Kasumi-1 (cell line): ENCODE measurements at regions not wholly inside any gene's neighbourhood (a gene's known extent, or its start where the extent isn't known, plus 50 kb on each side); places are given as distances from the start of the nearest gene placed in this dataset.
"Not testable (repeated sequence)": the region's sequence is repeated elsewhere in the genome, so short reads cannot be mapped to it uniquely, and the experiment has no call there.

Source experiments
- DNase-seq, 2 experiments: peaks; one replicate each; lab custom pipeline; 2025; lab: John Stamatoyannopoulos, UW

DNA sequence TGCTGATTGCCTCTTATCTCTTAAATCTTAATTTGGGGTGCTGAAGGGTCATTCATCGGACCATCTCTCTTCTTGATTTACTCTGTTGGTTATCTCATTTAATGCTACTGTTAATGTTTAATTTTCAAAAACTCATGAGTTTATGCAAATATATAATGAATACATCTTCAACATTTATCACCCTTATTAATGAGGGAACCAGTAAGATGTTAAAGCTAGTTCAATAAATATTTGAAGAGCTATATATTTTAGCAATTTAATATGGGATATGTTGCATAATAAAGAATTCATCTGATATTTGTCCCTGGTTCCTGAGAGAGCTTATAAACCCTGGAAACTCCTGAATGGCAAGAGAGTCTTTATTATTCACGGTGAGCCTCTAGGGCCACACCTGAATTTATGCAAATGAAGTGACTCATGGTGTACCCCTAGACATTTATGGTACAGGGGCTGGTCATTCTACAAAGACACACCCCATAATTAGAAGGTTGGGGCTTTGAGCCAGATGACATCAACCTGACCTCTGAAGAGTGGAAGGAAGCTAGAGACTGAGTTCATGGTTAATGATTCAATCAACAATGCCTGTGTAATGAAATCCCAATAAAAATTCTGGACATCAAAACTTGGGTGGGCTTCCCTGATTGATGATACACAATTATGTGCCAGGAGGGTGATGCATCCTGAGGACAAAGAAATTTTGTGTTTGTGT lies 339.5 kb upstream of the ZNF608 start:
- no peak for DNase-seq

DNA sequence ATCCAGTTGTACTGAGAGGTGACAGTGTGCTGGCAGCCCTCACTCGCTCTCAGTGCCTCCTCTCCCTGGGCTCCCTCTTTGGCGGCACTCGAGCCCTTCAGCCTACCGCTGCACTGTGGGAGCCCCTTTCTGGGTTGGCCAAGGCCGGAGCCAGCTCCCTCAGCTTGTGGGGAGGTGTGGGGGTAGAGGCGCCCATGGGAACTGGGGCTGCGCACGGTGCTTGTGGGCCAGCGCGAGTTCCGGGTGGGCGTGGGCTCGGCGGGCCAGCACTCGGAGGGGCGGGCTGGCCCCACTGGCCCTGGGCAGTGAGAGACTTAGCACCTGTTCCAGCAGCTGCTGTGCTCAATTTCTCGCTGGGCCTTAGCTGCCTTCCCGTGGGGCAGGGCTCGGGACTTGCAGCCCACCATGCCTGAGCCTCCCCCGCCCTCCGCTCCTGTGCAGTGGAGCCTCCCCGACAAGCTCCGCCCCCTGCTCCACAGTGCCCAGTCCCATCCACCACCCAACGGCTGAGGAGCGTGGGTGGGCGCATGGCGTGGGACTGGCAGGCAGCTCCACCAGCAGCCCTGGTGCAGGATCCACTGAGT lies 342.2 kb upstream of the ZNF608 start:
- DNase-seq = no peak

DNA sequence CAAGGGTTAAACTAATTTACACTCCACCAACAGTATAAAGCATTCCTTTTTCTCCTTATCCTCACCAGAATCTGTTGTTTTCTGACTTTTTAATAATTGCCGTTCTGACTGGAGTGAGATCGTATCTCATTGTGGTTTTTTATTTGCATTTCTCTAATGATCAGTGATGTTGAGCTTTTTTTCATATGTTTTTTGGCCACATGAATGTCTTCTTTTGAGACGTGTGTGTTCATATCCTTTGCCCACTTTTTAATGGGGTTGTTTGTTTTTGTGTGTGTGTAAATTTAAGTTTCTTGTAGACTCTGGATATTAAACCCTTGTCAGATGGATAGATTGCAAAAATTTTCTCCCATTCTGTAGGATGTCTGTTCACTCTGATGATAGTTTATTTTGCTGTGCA lies 345.7 kb upstream of the ZNF608 start:
- DNase-seq = not testable (repeated sequence)

DNA sequence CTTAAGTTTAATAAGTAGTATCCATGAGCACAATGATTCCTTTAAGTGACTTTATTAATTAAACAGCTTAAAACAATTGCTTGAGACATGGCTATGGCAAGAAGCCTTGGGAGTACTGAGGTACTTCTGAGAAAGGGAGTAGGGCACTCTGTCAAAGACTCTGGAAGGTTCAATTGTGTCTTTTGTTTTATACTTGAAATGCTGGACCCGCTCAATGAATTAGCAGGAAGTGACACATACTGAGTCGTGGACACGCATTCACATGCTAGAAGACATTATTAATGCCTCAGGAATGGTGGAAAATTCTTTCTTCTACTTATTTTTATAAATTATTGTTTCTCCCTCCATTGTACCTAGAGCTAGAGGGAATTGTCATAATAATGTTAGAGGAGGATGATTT lies 347.3 kb upstream of the ZNF608 start:
- DNase-seq = no peak

DNA sequence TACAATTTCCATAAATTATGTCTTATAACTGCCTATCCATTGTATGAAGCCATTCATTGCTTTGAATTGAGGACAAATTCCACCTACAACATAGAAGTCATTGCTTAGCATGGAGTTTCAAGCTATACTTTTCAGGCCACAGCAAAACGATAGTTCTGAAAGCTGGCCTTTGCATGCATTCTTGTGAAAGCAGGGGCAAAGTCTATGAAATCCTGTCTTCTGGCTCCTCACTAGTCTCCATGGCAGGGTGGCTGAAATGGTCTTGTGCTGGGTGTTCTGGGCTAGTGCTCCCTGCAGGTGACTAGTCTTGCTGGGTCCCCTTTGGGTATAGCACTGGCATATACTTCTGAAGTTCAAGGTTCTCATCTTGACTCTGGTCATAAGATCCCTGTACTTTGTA lies 353.9 kb upstream of the ZNF608 start:
- DNase-seq = no peak

DNA sequence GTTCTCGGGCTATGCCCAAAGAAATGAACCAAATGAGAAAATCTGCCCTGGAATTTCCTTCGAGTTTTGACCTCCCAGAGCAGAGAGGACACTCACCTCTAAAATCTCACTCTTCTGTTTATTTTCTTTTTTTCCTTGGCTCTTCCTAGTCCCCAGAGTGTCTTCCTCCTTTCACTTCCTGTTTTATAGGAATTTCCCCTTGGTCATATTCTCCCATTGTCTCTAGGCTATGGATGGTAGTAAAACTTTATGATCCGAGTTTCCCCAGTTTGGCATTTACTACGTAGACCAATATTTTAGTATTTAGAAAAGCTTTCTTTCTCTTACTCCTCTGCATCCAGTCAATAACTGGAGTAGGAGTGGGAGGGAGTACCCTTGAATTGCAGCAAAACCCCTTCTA lies 354.5 kb upstream of the ZNF608 start:
- DNase-seq = no peak

DNA sequence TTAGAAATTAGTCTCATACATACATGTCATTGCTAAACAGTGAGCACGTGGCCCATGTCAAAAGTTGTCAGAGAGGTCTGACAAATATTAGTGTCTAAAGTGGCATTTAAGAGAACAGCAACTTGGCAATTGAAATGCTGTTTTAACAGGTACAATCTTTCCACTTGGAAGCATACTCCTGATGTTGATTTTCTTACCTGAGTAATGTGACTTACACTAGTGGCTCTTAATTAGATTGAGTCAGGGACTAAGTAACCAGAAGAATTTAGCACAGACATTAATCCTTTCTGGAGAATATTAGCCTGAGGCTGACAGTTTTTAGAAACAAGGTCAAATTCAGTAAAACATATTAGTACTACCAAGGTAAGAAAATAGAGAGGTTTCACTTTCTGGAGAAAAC lies 357.0 kb upstream of the ZNF608 start:
- DNase-seq = no peak

DNA sequence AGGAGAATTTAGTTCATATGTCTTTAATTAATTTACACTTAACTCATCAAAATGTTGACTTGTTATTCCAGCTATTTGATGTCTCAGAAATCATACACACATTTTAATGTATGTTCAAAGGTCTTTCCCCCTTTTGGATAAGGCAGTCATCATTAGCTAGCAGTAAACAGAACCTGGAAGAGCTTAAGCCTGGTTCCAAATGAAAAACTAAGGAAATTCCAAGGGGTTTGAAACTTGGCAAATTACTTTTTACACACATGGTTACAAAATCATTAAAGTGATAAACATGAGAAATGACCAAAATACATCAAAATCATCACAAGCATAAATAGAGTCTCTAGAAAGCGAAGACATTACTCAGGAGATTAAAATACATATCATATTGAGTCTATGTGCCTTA lies 359.8 kb upstream of the ZNF608 start:
- no peak for DNase-seq

DNA sequence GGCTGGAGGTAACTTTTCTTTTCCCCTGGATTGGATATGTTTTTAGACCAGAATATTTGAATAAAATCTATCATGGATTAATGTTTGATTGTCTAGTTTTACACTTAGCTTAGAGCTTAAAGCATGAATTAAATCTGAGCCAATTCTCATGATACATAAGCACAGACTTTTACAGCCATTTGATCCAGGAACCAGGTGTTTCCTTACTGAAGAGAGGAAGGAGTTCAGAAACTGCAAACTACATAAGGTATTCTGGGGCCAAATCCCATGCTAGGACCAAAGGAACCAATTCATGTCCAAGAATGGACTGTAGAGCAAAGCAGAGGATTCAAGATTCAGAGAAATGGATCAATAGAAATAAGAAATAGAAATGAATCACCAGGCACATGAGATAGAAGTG lies 360.4 kb upstream of the ZNF608 start:
- no peak for DNase-seq

DNA sequence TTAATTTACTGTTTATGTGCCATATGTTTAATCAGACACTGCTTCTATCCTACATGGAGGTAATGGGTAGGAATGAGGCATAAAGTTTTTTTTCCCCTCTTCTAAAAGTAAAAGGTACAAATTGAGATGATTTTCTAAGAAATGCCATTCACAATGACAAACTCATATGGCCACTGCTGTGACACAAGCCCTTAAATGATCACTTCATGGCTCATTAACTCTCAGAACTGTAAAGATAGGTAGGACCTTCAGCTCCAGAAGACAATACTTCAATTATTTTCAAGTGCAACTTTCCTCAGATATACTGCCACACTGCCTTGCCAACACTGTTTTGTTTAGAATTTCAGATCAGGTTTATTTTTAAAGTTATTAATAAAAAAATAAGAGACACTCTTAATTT lies 362.9 kb upstream of the ZNF608 start:
- no peak for DNase-seq

DNA sequence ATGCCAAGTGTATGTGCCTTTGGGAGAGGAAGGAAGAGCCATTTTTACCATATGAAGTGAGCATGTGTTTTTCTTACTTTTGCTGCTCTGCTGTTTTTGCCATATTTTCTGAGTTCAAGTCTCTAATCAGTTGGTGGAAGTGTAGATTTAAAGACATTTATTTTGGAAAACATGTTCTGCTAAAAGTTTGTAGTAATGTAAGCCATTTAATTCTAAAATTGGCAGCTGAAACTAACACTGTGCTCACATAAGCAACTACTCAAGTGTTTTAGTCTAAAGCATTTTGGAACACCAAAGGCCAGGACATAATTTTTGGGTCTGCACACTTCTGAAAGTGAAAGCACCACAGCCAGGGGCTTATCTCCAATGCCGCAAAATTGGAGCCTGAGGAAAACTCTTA lies 363.4 kb upstream of the ZNF608 start:
- DNase-seq = no peak

DNA sequence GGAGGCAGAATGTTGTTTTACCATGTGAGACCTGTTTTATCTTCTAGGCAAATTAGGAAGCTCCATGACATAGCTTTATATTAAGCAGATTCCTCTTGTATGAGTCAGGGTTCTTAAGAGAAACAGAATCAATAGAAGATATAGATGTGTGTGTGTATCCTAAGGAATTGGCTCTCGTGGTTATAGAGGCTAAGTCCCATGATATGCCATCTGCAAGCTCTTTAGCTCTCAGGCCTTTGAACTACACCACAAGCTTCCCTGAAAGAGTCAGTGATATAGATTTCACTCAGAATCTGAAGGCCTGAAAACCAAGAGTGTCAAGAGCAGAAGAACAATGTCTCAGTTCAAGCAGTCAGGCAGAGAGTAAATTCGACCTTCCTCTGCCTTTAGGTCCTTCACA lies 365.8 kb upstream of the ZNF608 start:
- no peak for DNase-seq

DNA sequence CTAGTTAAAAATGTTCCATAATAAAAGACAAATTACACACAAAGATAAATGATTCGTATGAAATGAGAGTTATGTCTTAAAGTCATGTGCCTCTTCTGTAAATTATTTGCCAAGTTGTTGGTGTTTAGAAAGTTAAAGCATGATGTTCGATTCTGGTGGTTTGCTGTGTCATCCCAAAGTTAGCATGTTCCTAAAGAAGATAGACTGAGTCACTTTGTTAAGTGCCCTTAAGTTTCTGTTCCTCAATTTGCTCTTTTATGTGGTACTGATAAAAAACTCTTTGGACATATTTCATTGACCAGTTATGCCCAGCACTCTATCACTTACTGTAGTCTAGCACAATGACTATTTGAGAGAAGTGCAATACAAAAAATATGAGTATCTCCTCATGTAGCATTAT lies 366.9 kb upstream of the ZNF608 start:
- no peak for DNase-seq

DNA sequence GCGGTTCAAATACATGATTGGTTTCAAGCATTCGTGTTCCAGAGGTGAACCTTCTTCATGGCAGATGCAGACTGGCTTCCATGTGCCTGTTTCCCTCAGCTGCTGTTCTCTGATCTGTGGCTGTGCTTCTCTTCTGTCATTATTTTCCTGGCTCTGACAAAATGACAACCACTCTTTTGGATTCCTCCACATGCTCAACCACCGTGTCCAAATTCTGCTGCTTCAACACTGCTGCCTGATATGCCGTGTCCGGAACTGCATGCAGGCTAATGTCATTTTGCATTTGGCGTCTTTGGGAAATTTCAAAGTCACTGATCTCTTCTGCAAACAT lies 368.7 kb upstream of the ZNF608 start:
- no peak for DNase-seq

DNA sequence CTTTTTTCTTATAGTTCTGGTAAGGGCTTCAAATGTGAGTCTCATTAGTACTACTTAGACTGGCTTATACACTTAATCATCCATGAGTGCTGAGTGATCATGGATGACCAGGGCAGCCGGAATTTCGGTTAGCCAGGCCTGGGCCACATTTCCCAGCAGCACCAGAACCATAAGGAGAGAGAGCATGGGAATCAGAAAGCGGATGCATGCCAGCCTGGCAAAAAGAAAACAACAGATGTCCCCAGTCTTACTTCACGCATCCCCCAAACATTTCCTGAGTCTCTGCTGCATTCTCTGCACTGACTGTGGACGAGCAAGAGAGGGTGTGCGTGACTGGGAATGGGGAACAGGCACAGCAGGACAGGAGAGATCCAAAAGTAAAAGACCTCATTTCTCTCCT lies 371.1 kb upstream of the ZNF608 start:
- DNase-seq = no peak

DNA sequence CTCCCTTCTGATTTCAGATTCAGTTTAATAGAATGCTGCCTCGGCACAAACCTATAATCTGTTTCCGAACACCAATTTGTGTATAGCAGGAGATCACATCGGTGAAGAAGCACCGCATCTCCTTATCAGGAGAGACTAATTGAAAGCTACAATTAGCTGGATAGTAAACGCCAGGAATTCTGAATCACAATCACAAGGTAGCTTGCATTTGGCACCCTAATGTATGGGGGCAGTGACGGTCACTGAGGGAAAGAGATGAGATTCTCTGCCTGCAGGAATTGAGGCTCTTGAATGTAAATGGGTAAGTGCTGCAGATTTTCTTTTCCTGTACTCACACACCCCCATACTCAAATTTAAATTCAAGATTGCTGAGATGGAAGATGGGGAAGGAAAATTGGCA lies 373.6 kb upstream of the ZNF608 start:
- DNase-seq = no peak

DNA sequence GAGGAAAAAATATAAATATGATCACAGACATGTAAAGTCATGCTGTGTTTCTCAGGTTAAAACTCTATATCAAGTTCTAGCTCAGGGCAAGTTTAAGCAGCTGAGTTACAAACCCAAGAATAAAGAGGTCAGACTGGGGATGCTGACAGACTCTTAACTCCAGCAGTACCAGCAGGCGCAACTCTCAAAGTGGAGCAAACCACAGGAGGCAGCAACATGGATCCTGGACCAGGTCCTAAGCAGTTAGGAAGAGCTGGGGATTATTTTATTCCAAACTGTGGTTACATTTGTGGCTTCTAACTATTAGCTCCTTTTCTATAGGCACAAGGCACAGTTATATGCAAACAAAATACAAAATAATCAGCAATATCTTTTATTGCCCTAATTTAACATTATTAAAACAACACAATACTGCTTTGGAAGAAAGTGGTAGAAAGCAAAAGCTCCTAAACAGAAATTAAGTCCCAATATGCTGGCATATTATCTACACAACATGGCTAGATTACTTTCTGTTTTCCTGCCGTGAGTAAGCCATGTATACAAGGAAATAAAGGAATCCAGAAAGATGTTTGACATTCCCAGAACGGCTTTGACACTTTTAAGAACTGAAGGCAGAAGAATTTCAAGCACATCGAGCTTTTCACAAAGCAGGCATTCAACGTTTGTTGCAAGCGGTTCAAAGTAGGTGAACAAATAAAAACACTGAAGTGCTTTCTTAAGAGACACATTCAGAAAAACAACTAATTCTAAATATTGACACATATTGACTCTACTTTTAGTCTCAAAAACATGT lies 378.8 kb upstream of the ZNF608 start:
- no peak for DNase-seq

DNA sequence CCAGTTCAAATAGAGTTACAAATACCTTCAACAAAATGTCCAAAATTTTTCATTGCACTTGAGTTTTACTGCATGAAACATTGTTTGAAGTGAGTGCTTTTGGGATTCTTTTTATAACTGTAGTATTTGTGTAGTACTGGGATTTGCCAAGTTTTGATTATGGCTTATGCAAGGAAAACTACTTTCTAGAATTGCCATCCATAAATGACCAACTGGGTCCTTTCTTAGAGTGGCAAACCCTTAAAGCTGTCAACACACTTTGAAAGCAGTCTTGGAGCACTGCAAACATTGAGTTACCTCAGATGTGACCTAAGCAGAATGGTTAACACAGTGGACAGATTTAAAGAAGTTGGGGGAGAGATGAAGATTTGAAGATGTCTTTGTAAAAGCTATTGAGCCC lies 379.6 kb upstream of the ZNF608 start:
- no peak for DNase-seq

DNA sequence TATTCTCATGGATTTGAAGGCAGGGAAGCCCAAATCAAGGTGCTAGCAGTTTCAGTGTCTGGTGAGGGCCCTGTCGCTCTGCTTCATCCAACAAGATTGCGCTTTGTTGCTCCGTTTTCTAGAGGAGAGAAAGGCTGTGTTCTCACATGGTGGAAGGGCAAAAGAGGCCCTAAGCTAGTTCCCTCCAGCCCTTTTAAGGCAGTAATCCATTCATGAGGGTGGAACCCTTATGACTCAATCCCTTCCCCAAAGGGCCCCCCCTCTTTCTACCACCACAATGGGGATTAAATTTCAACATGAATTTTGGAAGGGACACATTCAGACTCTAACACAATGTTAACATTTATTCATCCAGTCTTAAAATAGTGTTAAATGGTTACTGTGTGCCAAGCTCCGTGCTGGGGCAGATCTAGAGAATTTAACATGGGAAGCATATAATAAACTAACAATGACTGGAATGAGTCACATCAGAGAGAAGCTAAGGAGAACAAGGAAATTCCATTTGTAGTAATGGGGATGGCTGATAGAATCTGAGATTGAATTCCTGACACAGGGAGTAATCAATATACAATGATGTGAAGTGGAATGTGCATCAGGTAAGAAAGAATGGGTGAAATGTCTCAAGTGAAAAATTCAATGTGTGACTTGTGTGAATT lies 382.8 kb upstream of the ZNF608 start:
- no peak for DNase-seq

DNA sequence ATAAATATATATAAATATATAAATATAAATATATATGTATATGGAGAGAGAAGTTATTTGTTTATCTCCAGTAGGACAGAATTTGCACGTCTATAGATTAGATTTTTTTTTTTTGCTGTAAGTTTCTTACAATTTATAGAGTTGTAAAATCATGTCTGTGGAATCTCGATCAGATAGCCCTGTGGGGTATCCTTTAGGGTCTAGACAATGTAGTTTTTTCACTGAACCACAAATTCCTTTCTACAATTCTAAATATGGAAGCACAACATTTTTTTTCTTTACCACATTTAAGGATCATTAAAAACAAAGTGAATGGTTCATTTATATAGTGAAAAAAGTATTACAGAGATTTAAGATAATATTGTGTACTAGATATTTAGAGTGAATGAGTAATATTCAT lies 384.2 kb upstream of the ZNF608 start:
- no peak for DNase-seq

DNA sequence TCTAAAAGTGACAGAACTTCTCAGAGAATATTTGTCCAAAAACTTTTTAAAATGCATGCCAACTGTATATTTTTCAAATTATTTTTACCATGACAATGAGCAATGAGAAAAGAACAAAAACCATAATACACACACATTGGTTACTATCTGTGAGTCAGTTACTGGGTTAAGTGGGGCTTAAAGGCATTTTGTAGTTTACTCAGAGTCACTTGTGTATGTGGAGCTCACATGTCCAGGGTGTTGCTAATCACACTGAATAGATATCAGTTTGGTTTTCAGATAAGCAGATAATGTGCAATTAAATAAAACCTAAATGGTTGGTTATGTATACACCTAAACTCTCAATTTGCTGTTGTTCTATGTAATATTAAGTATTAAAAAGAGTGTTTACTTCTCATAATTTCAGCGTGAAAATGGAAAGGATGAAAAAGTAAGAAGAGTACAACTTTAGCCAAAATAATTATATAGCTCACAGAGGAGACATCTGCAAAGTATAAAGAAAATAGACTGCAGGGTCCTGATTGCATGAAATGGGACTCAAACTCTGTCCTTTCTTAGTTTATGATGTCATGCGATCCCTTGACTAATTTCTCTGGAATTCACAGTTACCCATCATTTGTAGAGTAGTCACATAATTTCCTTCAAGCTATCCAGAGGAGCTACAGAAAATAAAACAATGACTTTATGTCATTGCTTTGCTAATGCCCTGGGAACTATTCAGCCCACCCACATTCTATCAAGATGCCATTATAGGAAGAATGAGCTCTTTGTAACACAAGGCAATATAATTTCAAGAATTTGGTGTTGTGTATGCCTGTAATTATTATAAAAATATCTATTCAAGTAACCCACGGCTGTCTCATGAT lies 388.0 kb upstream of the ZNF608 start:
- DNase-seq = no peak

DNA sequence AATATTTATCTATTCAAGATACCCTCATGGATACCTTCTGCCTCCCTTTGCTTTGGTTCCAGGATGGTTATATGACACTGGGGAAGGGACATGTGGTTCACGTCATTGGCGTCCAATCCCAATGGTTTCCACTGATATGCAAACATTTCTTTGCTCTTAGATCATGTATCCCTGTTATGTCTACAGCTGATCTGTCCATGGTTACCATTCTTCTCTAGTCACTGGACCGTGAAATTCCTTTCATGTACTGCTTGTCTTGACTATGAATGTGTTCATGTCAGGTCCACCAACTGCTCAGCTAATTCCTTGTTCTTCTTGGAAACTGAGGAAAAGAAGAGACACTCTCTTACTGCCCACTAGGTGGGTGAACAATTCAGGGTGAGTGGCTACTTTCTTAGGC lies 391.1 kb upstream of the ZNF608 start:
- DNase-seq = no peak
